ENCODE measurements at regions not wholly inside any gene's neighbourhood (a gene's known extent, or its start where the extent isn't known, plus 50 kb on each side); places are given as distances from the start of the nearest gene placed in this dataset.

DNA sequence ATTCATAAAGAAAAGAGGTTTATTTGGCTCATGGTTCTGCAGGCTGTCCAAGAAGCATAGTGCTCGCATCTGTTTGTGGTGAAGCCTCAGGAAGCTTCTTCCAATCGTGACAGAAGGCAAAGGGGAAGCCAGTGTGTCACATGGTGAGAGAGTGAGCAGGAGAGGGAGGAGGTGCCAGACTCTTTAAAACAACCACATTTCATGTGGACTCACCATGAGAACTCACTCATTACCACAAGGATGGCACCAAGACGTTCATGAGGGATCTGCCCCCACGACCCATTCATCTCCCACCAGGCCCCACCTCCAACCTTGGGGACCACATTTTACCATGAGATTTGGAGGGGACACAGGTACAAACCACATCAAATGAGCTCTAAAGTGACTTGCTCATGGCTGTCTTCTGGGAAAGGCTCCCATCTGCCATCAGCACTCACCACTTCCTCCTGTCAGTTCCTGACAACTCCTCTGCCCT, 327.3 kb upstream of the TLE3 start:
- H3K4me3 ChIP-seq: no peak overlapping the region
- H3K27me3 ChIP-seq (replicated peaks; ENCODE audit: insufficient read depth): no peaks in the 10 kb centered on the region
- H3K9me3 ChIP-seq: no peaks in the 10 kb centered on the region
- no peaks in the 10 kb centered on the region for H3K4me1 ChIP-seq (replicated peaks)
- H3K27ac ChIP-seq: no peak overlapping the region
- TF ChIP-seq POLR2A (IDR thresholded peaks at IDR 0.05) (no peak), POLR2AphosphoS5 (IDR thresholded peaks at IDR 0.05) (no peak)
- TF ChIP-seq, protein P1, sequence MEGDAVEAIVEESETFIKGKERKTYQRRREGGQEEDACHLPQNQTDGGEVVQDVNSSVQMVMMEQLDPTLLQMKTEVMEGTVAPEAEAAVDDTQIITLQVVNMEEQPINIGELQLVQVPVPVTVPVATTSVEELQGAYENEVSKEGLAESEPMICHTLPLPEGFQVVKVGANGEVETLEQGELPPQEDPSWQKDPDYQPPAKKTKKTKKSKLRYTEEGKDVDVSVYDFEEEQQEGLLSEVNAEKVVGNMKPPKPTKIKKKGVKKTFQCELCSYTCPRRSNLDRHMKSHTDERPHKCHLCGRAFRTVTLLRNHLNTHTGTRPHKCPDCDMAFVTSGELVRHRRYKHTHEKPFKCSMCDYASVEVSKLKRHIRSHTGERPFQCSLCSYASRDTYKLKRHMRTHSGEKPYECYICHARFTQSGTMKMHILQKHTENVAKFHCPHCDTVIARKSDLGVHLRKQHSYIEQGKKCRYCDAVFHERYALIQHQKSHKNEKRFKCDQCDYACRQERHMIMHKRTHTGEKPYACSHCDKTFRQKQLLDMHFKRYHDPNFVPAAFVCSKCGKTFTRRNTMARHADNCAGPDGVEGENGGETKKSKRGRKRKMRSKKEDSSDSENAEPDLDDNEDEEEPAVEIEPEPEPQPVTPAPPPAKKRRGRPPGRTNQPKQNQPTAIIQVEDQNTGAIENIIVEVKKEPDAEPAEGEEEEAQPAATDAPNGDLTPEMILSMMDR (IDR thresholded peaks at IDR 0.05): no peak
- no peaks in the 10 kb centered on the region for H3K36me3 ChIP-seq
- WGBS: 71% methylated on average over 4 of the region's 4 CpGs
- intact Hi-C loops (cut with DNase I): no loop called here
- no peak for DNase-seq (ENCODE audit: low spot score)

DNA sequence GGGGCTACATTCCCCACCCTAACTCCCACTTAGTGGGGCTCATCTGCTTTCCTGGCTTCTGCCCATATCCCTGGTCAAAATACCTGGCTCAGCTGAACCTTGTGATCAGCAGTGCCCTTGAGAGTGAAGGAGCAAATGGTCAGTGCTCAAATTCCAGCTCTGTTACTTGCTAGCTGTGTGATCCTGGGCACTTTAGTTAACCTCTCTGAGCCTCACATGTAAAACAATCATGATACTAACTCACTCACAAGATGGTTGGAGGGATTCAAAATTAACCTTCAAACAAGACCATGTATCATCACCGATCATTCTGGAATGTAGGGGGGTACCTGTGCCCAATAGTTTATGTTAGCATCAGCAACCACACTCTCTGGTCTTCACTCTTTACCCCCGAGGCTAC, 325.6 kb upstream of the TLE3 start:
- no peak for DNase-seq (ENCODE audit: low spot score)
- Histone ChIP-seq H3K27me3 (replicated peaks; ENCODE audit: insufficient read depth) (no peaks in the 10 kb centered on the region), H3K27ac (no peak overlapping the region), H3K4me3 (no peak overlapping the region), H3K9me3 (no peaks in the 10 kb centered on the region), H3K36me3 (no peaks in the 10 kb centered on the region), H3K4me1 (replicated peaks) (no peaks in the 10 kb centered on the region)
- no peak for TF ChIP-seq POLR2AphosphoS5 (IDR thresholded peaks at IDR 0.05)
- TF ChIP-seq, protein P1 (IDR thresholded peaks at IDR 0.05): no peak
- intact Hi-C loops (cut with DNase I): no loop called here
- 90% methylated on average over 2 of the region's 2 CpGs for WGBS

DNA sequence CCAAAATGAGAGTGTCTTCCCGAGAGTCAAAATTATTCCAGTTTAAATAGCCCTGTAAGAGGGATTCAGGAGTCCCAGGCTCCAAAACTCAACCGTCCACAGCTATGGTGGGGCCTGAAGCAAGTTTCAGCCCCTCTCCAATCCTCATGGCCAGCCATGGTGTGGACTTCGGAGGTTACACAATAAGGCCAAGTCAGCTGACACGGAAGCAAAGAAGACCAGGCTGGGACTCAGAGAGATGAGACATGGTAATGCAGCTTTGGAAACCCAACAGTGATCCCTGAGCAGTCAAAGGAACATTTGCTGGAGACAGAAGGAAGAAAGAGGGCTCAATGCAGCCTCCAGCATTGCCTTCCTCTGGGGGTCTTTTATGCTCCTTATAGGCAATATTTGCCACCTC, 324.6 kb upstream of the TLE3 start:
- 91% methylated on average over 4 of the region's 4 CpGs for WGBS

DNA sequence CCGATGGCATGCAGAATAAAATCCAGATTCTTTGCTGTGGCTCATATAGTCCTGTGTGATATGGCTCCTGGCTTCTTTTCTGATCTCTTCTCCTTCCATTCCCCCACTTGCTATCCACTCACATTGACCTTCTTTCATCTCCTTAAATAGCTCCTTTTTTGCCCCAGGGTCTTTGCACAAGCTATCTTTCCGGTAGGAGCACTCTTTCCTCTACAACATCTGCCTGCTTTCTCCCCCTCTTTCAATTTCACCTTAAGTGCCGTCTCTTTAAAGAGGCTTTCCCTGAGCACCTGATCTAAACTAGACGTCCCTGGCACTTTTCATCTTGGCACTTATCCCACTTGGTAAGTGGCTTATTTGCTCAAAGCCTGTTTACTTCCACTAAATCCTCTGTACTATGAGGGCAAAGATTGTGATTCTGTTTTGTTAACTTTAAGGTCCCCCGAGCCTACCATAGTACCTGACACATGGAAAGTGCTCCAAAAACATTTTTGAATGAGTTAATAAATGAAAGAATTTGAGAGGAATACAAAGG, 323.3 kb upstream of the TLE3 start:
- no peaks in the 10 kb centered on the region for H3K9me3 ChIP-seq
- intact Hi-C loops (cut with DNase I): no loop called here
- H3K36me3 ChIP-seq: no peaks in the 10 kb centered on the region
- no peaks in the 10 kb centered on the region for H3K27me3 ChIP-seq (replicated peaks; ENCODE audit: insufficient read depth)
- TF ChIP-seq POLR2AphosphoS5 (IDR thresholded peaks at IDR 0.05) (peak; percentile 27), POLR2A (IDR thresholded peaks at IDR 0.05) (no peak)
- TF ChIP-seq, protein P1 (IDR thresholded peaks at IDR 0.05): no peak
- H3K4me1 ChIP-seq (replicated peaks): no peaks in the 10 kb centered on the region
- WGBS: 40% methylated on average over 5 of the region's 5 CpGs
- H3K27ac ChIP-seq: no peak overlapping the region
- no peak overlapping the region for H3K4me3 ChIP-seq
- peak; percentile 36 for DNase-seq (ENCODE audit: low spot score)

More for the DNA sequence above, 324.6 kb upstream of the TLE3 start:
- Histone ChIP-seq H3K9me3 (no peaks in the 10 kb centered on the region), H3K4me1 (replicated peaks) (no peaks in the 10 kb centered on the region), H3K27me3 (replicated peaks; ENCODE audit: insufficient read depth) (no peaks in the 10 kb centered on the region), H3K27ac (no peak overlapping the region), H3K4me3 (no peak overlapping the region), H3K36me3 (no peaks in the 10 kb centered on the region)
- intact Hi-C loops (cut with DNase I): no loop called here
- TF ChIP-seq POLR2AphosphoS5 (IDR thresholded peaks at IDR 0.05) (no peak), POLR2A (IDR thresholded peaks at IDR 0.05) (no peak)
- TF ChIP-seq, protein P1 (IDR thresholded peaks at IDR 0.05): no peak
- no peak for DNase-seq (ENCODE audit: low spot score)

Data from prostate gland (tissue), 2 donors.